Endothelial cell of umbilical vein (primary cell): ENCODE measurements at regions not wholly inside any gene's neighbourhood (a gene's known extent, or its start where the extent isn't known, plus 50 kb on each side); places are given as distances from the start of the nearest gene placed in this dataset.

ENCODE experiments used
- CTCF ChIP-seq, 2 donors: IDR thresholded peaks; 1 replicate in 1 of 2; 2 replicates in 1 of 2; pipeline ENCODE4 v1.5.1; 2011; ENCODE audit warnings: low read length in 2 of 2, mild to moderate bottlenecking in 2 of 2, moderate library complexity in 2 of 2, control low read depth in 1 of 2, inconsistent platforms in 1 of 2, low read depth in 1 of 2; ENCODE audit not compliant: insufficient read depth in 1 of 2; ENCODE audit errors: extremely low read depth in 1 of 2
- EZH2 ChIP-seq: IDR thresholded peaks from 2 replicates; pipeline ENCODE4 v1.6.1; 2012; ENCODE audit warnings: borderline replicate concordance, low read depth, mild to moderate bottlenecking, moderate library complexity, low read length, inconsistent platforms; ENCODE audit not compliant: severe bottlenecking
- FOS ChIP-seq: IDR thresholded peaks from 2 replicates; pipeline ENCODE4 v1.6.1; 2011; ENCODE audit warnings: mild to moderate bottlenecking, low read length, moderate library complexity, borderline replicate concordance; ENCODE audit not compliant: insufficient read depth
- JUN ChIP-seq: IDR thresholded peaks from 2 replicates; pipeline ENCODE4 v1.6.1; 2011; ENCODE audit warnings: borderline replicate concordance, low read depth; ENCODE audit not compliant: insufficient read length, insufficient read depth
- POLR2A ChIP-seq: IDR thresholded peaks from 2 replicates; pipeline ENCODE4 v1.6.1; 2012; ENCODE audit warnings: low read depth, mild to moderate bottlenecking, control low read depth, low read length
- POLR2AphosphoS5 ChIP-seq: IDR thresholded peaks from 2 replicates; pipeline ENCODE4 v1.6.1; 2012; ENCODE audit warnings: low read depth, mild to moderate bottlenecking, control low read depth, low read length, moderate library complexity; ENCODE audit not compliant: insufficient read depth

DNA sequence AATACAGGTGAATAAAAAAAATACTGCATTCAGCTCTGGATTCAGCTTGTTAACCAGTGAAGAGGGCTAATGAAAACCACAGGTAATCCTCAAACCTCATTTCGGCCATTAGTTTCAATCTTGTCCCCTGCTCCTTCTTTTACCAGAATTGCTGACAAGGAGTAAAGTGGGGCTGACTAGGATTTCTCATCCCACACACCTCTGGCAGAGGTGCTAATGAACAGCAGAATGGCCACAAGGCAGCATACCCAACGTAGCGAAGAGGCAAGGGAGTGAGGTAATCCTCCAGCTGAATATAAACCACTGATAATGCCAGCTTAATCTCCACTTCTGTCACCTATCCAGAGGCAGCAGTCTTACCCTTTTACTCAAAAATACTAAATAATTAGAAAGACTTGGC lies 248.8 kb upstream of the CDIN1 start:
- TF ChIP-seq EZH2 (no peak), POLR2AphosphoS5 (no peak), CTCF (IDR thresholded peaks at IDR 0.05; ENCODE audit: extremely low read depth in 1 of 2, insufficient read depth in 1 of 2, low read depth in 1 of 2, low read length in 2 of 2) (no peak), POLR2A (no peak), JUN (no peak), FOS (no peak)
